ENCODE measurements at regions not wholly inside any gene's neighbourhood (a gene's known extent, or its start where the extent isn't known, plus 50 kb on each side); places are given as distances from the start of the nearest gene placed in this dataset.
"Not testable (repeated sequence)": the region's sequence is repeated elsewhere in the genome, so short reads cannot be mapped to it uniquely, and the experiment has no call there.

- TF ChIP-seq CTCF, POLR2A (IDR thresholded peaks at IDR 0.05): not testable (repeated sequence)
Measured at GRCh38 chr16:52333673-52334072, 213.3 kb downstream of the TOX3 start.
